Activated CD4-positive, alpha-beta T cell treated with anti-CD3 and anti-CD28 coated beads, Interleukin-2, amount 50 U/mL, for 24 hours (primary cell): ENCODE measurements at regions not wholly inside any gene's neighbourhood (a gene's known extent, or its start where the extent isn't known, plus 50 kb on each side); places are given as distances from the start of the nearest gene placed in this dataset.
"Not testable (repeated sequence)": the region's sequence is repeated elsewhere in the genome, so short reads cannot be mapped to it uniquely, and the experiment has no call there.

Source experiments
- DNase-seq, 2 donors: peaks; one replicate each; pipeline ENCODE4 v3.0.0-alpha.2; 2020; ENCODE audit warnings: low read depth in 1 of 2, low spot score in 1 of 2

GRCh38 chr3:94483403-94483802 is 420.5 kb downstream of the NSUN3 start:
- DNase-seq = no peak

- no peak for DNase-seq
Measured at GRCh38 chr3:94494992-94495391, 432.1 kb downstream of the NSUN3 start.

- DNase-seq = no peak
Measured at GRCh38 chr3:94500146-94500545, 437.3 kb downstream of the NSUN3 start.

- DNase-seq = not testable (repeated sequence)
Measured at GRCh38 chr3:94507354-94507753, 444.5 kb downstream of the NSUN3 start.

GRCh38 chr3:94512876-94513275 is 450.0 kb downstream of the NSUN3 start:
- DNase-seq = no peak

GRCh38 chr3:94513600-94513999 is 450.7 kb downstream of the NSUN3 start:
- DNase-seq = no peak

GRCh38 chr3:94515983-94516382 is 453.1 kb downstream of the NSUN3 start:
- DNase-seq = no peak

- DNase-seq = no peak
Measured at GRCh38 chr3:94520364-94520763, 457.5 kb downstream of the NSUN3 start.

- DNase-seq = no peak
Measured at GRCh38 chr3:94522488-94522887, 459.6 kb downstream of the NSUN3 start.

- DNase-seq = no peak
Measured at GRCh38 chr3:94524102-94524919, 461.4 kb downstream of the NSUN3 start.

- DNase-seq = no peak
Measured at GRCh38 chr3:94525043-94525442, 462.2 kb downstream of the NSUN3 start.

GRCh38 chr3:94529816-94530215 is 467.0 kb downstream of the NSUN3 start:
- no peak for DNase-seq

- DNase-seq = no peak
Measured at GRCh38 chr3:94532951-94533350, 470.1 kb downstream of the NSUN3 start.

- DNase-seq = no peak
Measured at GRCh38 chr3:94539937-94540336, 477.1 kb downstream of the NSUN3 start.

GRCh38 chr3:94543161-94543560 is 480.3 kb downstream of the NSUN3 start:
- no peak for DNase-seq

- DNase-seq = no peak
Measured at GRCh38 chr3:94544131-94544789, 481.4 kb downstream of the NSUN3 start.

GRCh38 chr3:94548581-94549316 is 485.9 kb downstream of the NSUN3 start:
- no peak for DNase-seq

GRCh38 chr3:94561094-94561493 is 498.2 kb downstream of the NSUN3 start:
- DNase-seq = no peak

GRCh38 chr3:94564247-94564646 is 501.4 kb downstream of the NSUN3 start:
- DNase-seq = no peak

- DNase-seq = no peak
Measured at GRCh38 chr3:94568041-94568440, 505.2 kb downstream of the NSUN3 start.

- no peak for DNase-seq
Measured at GRCh38 chr3:94573337-94573736, 510.5 kb downstream of the NSUN3 start.

GRCh38 chr3:94587291-94587690 is 524.4 kb downstream of the NSUN3 start:
- no peak for DNase-seq
